Endothelial cell of umbilical vein (primary cell): ENCODE measurements at regions not wholly inside any gene's neighbourhood (a gene's known extent, or its start where the extent isn't known, plus 50 kb on each side); places are given as distances from the start of the nearest gene placed in this dataset.

Experiments used
- BruUV-seq: library from RNA; stranded (reverse); fragments of 400-500 nt; replicated peaks from 2 replicates; lab custom pipeline; 2021; lab: Mats Ljungman, UMichigan
- CTCF ChIA-PET: fragments of 300-600, 350-600 bp; sonication (Branson Sonifier 250); formaldehyde crosslinking; loops from one replicate; lab custom pipeline; 2021; ENCODE audit warnings: antibody characterized with exemption, inconsistent platforms; lab: Charles Lee
- POLR2A ChIA-PET: fragments of 300-600, 350-600 bp; sonication (Branson Sonifier 250); formaldehyde crosslinking; loops from one replicate; lab custom pipeline; 2021; ENCODE audit warnings: antibody characterized with exemption, inconsistent platforms; lab: Charles Lee
- DNase-seq: peaks from one replicate; pipeline ENCODE4 v3.0.0-alpha.2; 2011; ENCODE audit warnings: low read depth, low spot score
- FAIRE-seq: peaks from 2 replicates; lab custom pipeline; 2011; peaks lifted over from hg19 to GRCh38; lab: Jason Lieb, UNC
- H2AFZ ChIP-seq: 2 replicates; pipeline ENCODE4 v1.6.0; 2012; ENCODE audit warnings: low read depth, low read length, control low read depth, inconsistent platforms
- H3K27ac ChIP-seq: 2 replicates; pipeline ENCODE4 v1.5.1; 2011; ENCODE audit warnings: low read depth, mild to moderate bottlenecking, control low read depth, low read length, moderate library complexity; ENCODE audit not compliant: insufficient read depth
- H3K27me3 ChIP-seq, 2 experiments: 2 replicates each; pipeline versions ENCODE4 v1.6.0 to v1.6.1; 2011; ENCODE audit warnings: low read length in 2 of 2, mixed read lengths in 1 of 2; ENCODE audit not compliant: control insufficient read depth in 2 of 2, insufficient read depth in 2 of 2
- H3K36me3 ChIP-seq, 2 experiments: 2 replicates in 1 of 2; 3 replicates in 1 of 2; pipeline ENCODE4 v1.5.1; 2011; ENCODE audit warnings: low read length in 2 of 2, mild to moderate bottlenecking in 1 of 2, moderate library complexity in 1 of 2; ENCODE audit not compliant: control insufficient read depth in 2 of 2, insufficient read depth in 2 of 2; ENCODE audit errors: extremely low read depth in 1 of 2
- H3K4me1 ChIP-seq: 3 replicates; pipeline ENCODE4 v1.5.1; 2011; ENCODE audit warnings: mild to moderate bottlenecking, low read length; ENCODE audit not compliant: control insufficient read depth, insufficient read depth; ENCODE audit errors: extremely low read depth
- H3K4me2 ChIP-seq: 2 replicates; pipeline ENCODE4 v1.6.1; 2011; ENCODE audit warnings: low read length, control low read depth, mixed read lengths; ENCODE audit not compliant: insufficient read depth
- H3K4me3 ChIP-seq, 3 experiments: fragments of 200-600 bp in 1 of 3; sonication (generic), shearing (Covaris generic) in 1 of 3; replicated peaks in 1 of 3; 2 replicates each; pipeline ENCODE4 v1.5.1; 2011 to 2016; ENCODE audit warnings: control low read depth in 3 of 3, low read length in 3 of 3, mild to moderate bottlenecking in 2 of 3, inconsistent platforms in 1 of 3, low read depth in 1 of 3, moderate library complexity in 1 of 3; ENCODE audit not compliant: insufficient read depth in 1 of 3
- H3K79me2 ChIP-seq: 2 replicates; pipeline ENCODE4 v1.6.0; 2012; ENCODE audit warnings: low read length, inconsistent platforms; ENCODE audit not compliant: control insufficient read depth, insufficient read depth
- H3K9ac ChIP-seq: replicated peaks from 2 replicates; pipeline ENCODE3; 2011; ENCODE audit warnings: low read length, control low read depth; ENCODE audit not compliant: insufficient read depth; ENCODE audit errors: extremely low read depth
- H3K9me1 ChIP-seq: replicated peaks from 3 replicates; pipeline ENCODE4 v1.6.0; 2011; ENCODE audit warnings: mild to moderate bottlenecking, low read length; ENCODE audit not compliant: control insufficient read depth, insufficient read depth; ENCODE audit errors: extremely low read depth
- H3K9me3 ChIP-seq: replicated peaks from 2 replicates; pipeline ENCODE4 v1.5.1; 2012; ENCODE audit warnings: low read length, inconsistent platforms; ENCODE audit not compliant: control insufficient read depth, insufficient read depth
- H4K20me1 ChIP-seq: replicated peaks from 2 replicates; pipeline ENCODE3; 2011; ENCODE audit warnings: mild to moderate bottlenecking, low read length; ENCODE audit not compliant: control insufficient read depth, insufficient read depth; ENCODE audit errors: extremely low read depth
- CTCF ChIP-seq, 2 donors: IDR thresholded peaks; 1 replicate in 1 of 2; 2 replicates in 1 of 2; pipeline ENCODE4 v1.5.1; 2011; ENCODE audit warnings: low read length in 2 of 2, mild to moderate bottlenecking in 2 of 2, moderate library complexity in 2 of 2, control low read depth in 1 of 2, inconsistent platforms in 1 of 2, low read depth in 1 of 2; ENCODE audit not compliant: insufficient read depth in 1 of 2; ENCODE audit errors: extremely low read depth in 1 of 2
- EZH2 ChIP-seq: IDR thresholded peaks from 2 replicates; pipeline ENCODE4 v1.6.1; 2012; ENCODE audit warnings: borderline replicate concordance, low read depth, mild to moderate bottlenecking, moderate library complexity, low read length, inconsistent platforms; ENCODE audit not compliant: severe bottlenecking
- FOS ChIP-seq: IDR thresholded peaks from 2 replicates; pipeline ENCODE4 v1.6.1; 2011; ENCODE audit warnings: mild to moderate bottlenecking, low read length, moderate library complexity, borderline replicate concordance; ENCODE audit not compliant: insufficient read depth
- GATA2 ChIP-seq: IDR thresholded peaks from 2 replicates; pipeline ENCODE4 v1.7.0; 2011; ENCODE audit warnings: low read depth, mild to moderate bottlenecking, moderate library complexity, mixed read lengths, low read length; ENCODE audit not compliant: insufficient read length, insufficient read depth
- JUN ChIP-seq: IDR thresholded peaks from 2 replicates; pipeline ENCODE4 v1.6.1; 2011; ENCODE audit warnings: borderline replicate concordance, low read depth; ENCODE audit not compliant: insufficient read length, insufficient read depth
- MAX ChIP-seq: IDR thresholded peaks from 2 replicates; pipeline ENCODE4 v1.6.1; 2011; ENCODE audit not compliant: insufficient read depth, insufficient read length
- MYC ChIP-seq: IDR thresholded peaks from one replicate; pipeline ENCODE4 v1.6.1; 2011; ENCODE audit warnings: mild to moderate bottlenecking, low read depth, low read length
- POLR2A ChIP-seq: IDR thresholded peaks from 2 replicates; pipeline ENCODE4 v1.6.1; 2012; ENCODE audit warnings: low read depth, mild to moderate bottlenecking, control low read depth, low read length
- POLR2AphosphoS5 ChIP-seq: IDR thresholded peaks from 2 replicates; pipeline ENCODE4 v1.6.1; 2012; ENCODE audit warnings: low read depth, mild to moderate bottlenecking, control low read depth, low read length, moderate library complexity; ENCODE audit not compliant: insufficient read depth
- dilution Hi-C: fragments of 300-500 bp; cut with MboI; formaldehyde crosslinking; loops from one replicate; pipeline ENCODE4 v1.15.0; 2019; ENCODE audit warnings: low sequenced_read_pairs; ENCODE audit not compliant: extremely low pct_ligation_motif_present
- intact Hi-C: fragments of 100-400 bp; cut with micrococcal nuclease; formaldehyde crosslinking; loops from one replicate; pipeline ENCODE4 v1.10.0; 2022

- no peaks in the 10 kb centered on the region for H3K79me2 ChIP-seq
- H3K9me1 ChIP-seq = no peaks in the 10 kb centered on the region
- no TSS peak for BruUV-seq
- no peak overlapping the region for H3K4me3 ChIP-seq
- intact Hi-C loops (no loop called here), dilution Hi-C loops (no loop called here)
- TF ChIP-seq CTCF (IDR thresholded peaks at IDR 0.05; ENCODE audit: extremely low read depth in 1 of 2, insufficient read depth in 1 of 2, low read depth in 1 of 2, low read length in 2 of 2) (no peak), POLR2A (no peak), FOS (no peak), MYC (no peak), MAX (no peak), POLR2AphosphoS5 (no peak), EZH2 (no peak), JUN (no peak), GATA2 (no peak)
- ChIA-PET CTCF (interaction anchor here (4.8 kb wide), 1 partner anchor 10 kb away, joined by 18 read pairs; no protein-coding TSS in a partner anchor), POLR2A (no interaction called here)
- H3K27me3 ChIP-seq = peaks cover 8 to 12% of the 10 kb centered on the region in 2 experiments
- H2AFZ ChIP-seq = no peak overlapping the region
- H3K27ac ChIP-seq = no peak overlapping the region
- no peak overlapping the region for H3K9ac ChIP-seq
- no peak overlapping the region for H3K4me2 ChIP-seq
- no peaks in the 10 kb centered on the region for H3K36me3 ChIP-seq
- no peaks in the 10 kb centered on the region for H3K4me1 ChIP-seq
- DNase-seq = no peak
- no peak for FAIRE-seq
- H3K9me3 ChIP-seq = no peaks in the 10 kb centered on the region
- H4K20me1 ChIP-seq = no peaks in the 10 kb centered on the region
These were observed 80.6 kb upstream of the SHB start for GRCh38 chr9:38149647-38150046.
